ENCODE measurements at regions not wholly inside any gene's neighbourhood (a gene's known extent, or its start where the extent isn't known, plus 50 kb on each side); places are given as distances from the start of the nearest gene placed in this dataset.
A peak's percentile ranks its signal among the peaks of the same experiment; 100 is the strongest.
"Not testable (repeated sequence)": the region's sequence is repeated elsewhere in the genome, so short reads cannot be mapped to it uniquely, and the experiment has no call there.

DNA sequence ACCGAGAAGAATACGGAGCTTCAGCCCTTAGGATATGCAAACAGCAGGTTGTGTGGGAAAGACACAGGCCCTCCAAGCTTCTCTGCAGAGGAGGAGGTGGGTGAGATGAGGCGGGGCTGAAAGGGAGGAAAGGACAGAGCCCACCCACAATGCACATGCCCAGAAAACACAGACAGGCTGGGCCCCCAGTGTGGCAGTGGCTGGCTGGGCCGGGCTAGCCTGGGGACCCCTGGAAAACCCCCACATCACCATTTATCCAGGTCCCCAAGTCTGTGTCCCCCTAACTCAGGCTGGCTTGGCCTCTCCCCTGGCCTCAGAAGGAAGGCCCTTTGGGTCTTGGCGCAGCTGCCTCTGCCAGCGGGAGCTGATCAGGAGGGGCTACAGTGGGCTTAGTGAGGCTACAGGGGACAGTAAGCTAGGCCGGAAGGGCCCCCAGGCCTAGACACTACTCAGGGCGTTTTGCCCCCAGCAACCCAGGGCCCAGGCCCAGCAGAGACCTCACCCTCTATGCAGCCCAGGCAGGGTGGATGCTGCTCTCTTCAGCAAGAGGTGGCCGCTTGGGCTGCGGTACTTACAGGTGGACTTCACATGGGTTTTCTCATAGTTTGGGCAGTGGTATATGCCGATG is 119.5 kb downstream of the TUBA3C start:
- no peak for DNase-seq

DNA sequence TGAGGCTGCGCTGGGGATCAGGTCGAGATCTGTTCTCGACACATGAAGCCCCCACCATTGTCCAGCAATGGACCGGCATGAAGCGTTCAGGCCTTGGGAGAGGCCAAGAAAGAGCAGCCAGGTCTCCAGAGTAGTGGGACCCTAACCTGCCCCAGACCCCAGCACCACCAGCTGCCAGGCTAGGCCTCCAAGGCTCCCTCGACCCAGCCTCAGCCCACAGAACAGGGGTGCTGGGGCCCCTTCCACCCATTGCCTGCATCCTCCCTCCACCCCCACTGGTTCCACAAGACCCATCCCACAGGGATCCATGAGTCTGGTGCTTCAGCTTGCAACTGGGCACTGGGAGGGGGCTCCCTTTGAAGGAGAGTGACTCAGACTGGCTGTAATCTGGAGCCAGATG is 120.3 kb downstream of the TUBA3C start:
- DNase-seq = no peak

DNA sequence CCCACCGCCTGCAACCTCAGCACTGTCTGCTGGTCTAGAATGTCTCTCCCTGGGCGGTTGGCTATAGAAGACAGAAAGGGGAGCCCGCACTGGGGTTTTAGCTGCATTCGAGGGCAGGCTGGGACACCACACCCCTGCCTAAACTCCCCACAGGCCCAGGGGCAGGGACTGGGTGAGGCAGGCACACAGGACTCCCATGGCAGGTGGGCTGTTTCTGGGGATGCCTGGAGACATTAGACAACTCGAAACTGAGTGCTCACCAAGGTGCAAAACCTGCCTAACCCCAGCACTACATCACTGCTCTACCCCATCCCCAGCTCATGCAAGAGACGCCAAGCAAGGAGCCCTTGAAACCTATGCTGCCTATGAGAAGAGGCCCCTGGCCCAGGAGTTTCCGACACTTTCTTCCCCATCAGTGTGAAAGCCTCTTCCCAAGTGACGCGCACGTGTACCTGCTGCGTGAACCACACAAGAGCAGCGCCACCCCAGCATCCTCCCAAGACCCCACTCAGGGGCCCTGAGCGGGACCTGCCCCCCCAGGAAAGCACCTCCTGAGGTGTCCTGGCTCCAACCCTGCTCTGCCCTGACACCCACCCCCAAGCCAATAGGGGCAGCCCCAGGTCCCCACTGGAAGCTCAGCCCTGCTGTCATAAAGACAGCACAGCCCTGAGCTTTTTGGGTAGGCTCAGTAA is 121.2 kb downstream of the TUBA3C start:
- no peak for DNase-seq

DNA sequence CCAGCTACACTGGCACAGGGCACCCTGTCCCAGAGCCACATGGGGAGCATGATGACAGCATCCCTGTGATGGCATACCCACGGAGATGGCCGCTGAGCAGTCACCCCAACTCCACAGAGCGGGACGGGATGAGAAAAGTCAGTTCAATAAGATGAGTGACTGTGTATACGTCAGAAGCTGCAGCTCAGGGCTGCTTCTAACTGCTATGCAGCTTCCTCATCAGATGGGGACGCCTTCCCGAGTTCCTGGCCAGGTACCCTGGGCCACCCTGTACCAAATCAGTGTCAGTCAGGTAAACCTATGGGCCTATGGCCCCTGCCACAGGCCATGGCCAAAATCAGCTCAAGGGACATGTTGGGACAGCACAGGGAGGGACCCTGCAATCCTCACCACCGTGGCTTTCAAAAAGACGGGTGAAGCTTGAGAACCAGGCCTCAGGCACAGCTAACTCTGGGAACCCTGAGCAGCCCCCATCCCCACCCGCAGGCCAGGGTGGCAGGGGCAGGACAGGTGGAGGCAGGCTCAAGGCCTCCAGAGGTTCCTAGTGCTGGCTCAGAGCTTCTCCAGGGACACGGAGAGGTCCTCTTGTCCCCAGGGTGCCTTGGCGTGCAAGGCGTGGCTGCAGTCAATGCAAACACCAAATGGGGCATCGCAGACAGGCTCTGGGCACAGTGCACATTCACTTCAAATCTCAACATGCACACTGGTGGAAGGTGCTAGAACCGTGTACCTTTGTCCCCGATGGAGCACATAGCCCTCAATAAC is 122.4 kb downstream of the TUBA3C start:
- no peak for DNase-seq

DNA sequence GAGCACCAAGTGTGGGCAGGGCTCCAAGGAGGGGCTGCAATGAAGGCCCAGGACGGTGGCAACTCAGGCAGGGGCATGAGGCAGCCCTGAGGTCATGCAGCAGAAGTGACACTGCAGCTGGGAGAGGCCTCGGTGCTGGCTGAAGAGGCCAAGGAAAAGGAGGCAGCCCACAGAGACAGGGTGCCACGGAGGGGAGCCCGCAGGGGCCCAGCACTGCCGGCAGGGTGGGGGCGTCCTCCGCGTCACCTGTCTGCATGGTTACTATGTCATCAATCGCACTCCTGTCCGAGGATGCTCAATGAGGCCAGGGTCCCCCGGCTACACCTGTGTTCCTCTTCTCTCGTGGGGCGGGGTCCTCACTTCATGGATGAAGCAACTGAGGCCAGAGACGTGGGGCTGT is 123.1 kb downstream of the TUBA3C start:
- DNase-seq = no peak

DNA sequence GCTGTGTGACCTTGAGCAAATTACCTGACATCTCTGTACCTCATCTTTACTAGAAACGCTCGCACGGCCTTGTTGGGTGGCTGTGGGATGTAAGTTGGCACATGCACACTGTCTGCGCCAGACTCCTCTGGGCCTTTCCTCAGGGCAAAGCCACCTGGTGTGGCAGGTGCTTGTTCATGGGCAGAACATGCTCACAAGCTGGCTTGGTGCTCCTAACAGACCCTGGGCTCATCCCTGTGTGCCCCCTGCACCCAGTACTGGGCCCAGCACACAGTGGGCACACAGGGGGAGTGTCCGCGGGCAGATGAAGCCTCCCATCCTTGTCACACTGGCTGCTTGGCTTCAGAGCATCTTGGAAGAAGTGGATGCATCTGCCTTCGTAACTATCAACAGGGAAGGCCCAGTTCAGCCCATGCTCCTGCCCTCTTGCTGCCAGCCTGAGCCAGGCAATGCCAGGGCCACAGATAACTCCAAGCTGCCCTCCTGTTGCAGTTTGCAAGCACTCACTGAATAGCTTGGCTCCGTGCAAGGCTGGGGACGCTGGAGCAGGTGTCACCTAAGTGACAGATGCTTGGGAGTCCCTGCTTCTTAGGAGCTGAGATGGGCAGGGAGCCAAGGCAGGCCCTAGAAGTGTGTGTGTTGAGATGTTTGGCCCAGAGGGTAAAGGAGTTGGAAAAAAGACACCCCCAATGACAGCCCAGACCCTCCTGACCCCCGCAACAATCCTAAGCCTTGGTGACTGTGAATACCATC is 123.9 kb downstream of the TUBA3C start:
- DNase-seq = no peak

DNA sequence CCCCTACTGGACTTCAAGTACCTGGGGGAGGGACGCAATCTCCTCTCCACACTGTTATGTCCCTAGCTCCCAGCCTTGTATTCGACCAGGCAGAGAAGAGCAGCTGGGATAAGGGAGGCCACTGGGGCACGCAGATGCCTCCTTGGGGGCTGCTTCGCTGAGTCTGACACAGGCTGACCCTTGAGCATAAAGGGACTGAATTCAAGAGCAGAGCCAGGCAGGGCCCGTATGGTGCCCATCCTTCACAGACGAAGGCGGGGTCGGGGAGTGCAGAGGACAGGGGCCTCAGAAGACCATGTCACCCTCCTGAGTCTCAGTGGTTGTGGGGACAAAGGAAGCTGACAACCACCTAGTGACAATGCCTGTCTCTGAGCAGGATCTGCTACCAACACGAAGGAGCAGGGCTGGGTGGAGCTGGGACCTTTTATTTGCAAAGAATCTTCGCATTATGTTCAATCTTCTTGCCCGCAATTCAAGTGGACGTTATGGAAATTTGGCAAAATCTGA is 124.6 kb downstream of the TUBA3C start:
- DNase-seq = no peak

DNA sequence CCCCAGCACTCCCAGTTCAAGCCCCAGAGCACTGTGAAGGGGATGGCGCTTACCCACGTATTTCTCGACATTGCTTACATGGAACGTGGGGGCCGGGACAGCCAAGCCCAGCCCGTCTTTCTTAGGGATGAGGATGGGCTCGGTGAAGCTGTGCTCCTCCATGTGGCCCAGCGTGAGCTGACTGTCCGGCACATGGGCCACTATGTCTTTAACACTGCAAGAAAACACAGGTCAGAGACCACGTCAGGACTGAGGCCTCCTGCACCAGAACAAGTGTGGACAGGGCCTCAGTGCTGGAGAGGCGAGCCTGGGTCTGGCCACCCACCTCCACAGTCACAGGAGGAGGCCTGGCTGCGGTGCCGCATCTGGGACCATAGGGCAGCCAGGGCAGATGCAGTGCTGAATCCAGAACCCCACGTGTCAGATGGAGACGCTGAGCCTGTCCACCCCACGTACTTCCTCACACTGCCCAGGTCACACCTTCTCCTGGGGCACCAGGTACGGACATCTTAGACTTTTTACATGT is 125.2 kb downstream of the TUBA3C start:
- DNase-seq = no peak

DNA sequence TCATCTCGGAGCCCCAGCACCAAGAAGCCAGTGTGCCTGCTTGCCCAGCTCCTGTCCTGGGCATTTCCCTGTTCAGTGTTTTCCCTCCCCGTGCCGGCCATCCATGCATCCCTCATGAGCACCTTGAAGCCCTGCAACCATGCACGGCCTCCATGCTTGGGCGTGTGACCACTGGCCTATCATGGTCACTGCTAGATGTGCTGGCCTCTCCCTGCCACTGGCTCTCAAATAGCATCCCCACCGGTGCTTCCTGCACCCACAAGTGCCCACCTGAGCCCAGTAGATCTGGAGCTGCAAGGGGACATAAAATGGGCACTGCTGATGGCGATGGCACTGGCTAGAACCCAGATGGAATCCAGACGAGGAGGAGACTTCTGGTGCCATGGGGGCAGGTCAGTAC is 126.0 kb downstream of the TUBA3C start:
- no peak for DNase-seq

DNA sequence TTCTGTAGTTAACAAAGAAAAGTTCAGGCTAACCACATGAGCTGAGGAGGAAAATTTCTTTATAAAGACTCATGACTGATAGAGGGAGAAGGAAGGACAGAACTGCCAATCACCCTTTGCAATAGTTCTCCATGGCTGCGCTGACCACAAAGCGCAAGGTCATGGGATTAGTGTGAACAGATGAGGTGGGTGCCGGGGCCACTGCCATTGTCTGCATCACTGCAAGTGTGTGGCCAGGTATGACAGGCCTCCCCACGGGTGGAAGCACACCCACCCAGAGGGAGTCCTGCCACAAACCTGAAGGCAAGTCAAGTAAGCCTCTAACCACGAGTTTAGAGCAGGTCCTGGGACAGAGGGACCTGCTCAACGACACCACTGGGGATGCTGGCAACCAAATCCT is 128.1 kb downstream of the TUBA3C start:
- no peak for DNase-seq

DNA sequence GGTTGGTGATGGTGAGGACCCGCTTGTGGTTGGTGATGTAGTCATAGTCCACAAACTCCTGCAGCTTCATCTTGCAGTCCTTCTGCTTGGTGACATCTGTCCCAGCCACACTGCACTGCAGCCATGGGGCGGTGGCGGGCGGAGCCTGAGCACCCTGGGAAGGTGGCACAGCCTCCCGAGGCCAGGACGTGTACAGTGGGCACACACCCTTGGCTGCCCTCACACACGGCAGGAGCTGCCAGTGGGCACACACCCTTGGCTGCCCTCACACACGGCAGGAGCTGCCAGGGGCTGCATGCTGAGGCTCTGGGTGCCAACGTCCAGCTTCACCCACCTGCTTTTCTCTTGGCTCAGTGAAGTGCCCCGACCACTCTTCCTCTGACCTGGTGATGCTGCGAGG is 128.7 kb downstream of the TUBA3C start:
- DNase-seq = no peak

DNA sequence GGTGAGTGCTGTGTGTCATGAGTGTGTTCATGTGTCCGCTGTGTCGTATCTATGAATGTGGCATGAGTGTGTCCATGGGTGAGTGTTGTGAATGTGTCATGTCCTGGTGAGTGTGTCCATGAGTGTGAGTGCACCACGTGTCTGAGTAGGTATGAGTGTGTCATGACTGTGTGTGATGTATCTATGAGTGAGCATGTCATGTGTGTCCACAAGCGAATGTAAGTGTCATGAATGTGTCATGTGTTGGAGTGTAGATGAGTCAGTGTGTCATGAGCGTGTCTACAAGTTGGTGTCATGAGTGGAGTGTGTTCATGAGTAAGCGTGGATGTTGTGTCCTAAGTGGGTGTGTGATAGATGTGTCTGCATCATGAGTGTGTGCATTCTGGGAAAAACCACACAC is 129.4 kb downstream of the TUBA3C start:
- no peak for DNase-seq

DNA sequence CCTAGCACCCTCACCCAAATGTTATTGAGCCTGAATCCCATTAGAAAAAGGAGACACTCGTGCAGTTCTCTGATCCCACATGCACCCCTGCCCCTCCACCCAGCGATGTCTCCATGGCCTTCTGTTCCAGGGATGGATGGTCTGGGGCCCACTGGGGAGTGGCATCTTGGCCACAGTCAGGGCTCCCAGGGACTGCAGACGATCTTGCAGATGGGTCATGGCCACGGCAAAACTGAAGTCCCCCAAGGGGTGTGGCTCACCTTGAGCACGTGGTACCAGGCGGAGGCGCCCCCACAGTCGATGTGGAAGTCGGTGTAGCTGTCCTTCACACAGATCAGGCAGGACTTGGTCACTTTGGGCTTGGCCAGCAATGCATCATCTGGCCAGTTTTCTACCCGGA is 130.7 kb downstream of the TUBA3C start:
- DNase-seq = no peak

DNA sequence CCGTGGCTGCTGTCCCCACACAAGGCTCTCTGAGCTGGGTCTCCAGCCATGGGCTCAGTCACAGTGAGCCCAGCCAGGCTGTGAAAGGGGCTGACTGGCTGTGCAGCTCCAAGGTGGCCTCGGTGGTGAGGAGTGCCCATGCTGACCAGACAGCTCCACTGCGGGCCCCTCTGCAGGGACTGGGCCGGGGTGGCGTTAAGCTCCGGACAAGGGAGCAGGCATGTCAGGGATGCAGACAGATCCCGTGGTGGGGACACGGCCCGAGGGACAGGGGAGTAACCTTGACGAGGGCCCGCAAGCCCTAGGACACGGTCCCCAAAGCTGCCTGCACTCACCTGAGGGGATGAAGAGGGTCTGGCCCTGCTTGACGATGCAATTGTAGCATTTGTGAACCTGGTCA is 132.0 kb downstream of the TUBA3C start:
- not testable (repeated sequence) for DNase-seq

DNA sequence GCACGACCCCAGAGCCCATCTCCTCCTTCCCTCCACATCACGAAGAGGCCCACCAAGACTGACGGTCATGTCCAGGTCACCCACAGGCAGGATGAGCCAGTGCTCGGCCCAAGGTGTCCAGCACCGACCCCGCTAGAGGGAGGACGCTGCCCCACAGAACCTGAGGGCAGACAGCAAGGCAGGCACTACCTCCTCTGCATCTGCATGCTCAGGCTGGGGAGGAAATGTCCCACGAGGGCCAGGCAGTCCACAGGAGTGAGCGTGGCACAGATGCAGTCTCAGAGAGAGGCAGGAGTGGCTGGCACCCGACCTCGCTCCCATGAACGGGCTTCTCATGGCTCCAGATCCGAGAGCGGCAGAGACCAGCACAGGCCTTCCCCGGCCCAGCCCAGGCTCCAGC is 133.2 kb downstream of the TUBA3C start:
- no peak for DNase-seq

DNA sequence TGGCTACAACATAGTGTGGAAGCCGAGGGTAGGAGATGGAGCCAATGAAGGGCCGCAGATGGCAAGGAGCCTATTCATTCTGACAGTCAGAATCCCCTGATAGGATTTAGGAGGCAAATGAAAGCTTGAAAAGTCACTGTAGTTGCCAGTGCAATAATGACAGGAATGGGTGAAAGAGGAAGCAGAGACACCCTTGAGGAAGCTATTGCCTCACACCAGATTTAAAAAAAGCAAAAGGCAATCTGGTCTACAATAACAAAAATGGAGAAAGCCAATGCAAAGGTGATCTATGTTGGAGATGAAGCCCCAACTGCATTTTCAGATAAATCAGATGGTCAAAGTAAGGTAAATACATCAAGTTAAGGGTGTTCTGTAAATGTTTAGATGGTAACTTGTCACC is 158.5 kb downstream of the TUBA3C start:
- no peak for DNase-seq

DNA sequence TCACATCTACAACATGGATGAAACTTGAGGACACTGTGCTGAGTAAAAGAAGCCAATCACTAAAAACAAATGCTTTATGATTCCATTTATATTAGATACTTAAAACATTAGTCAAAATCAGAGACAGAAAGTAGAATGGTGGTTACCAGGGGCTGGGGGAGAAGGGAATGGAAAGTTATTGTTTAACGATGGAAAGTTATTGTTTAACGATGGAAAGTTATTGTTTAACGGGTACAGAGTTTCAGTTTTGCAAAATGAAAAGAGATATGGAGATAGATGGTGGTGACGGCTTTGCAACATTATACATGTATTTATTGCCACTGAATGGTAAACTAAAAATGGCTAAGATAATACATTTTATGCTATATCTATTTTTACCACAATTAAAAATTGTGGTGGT is 160.6 kb downstream of the TUBA3C start:
- DNase-seq = no peak

DNA sequence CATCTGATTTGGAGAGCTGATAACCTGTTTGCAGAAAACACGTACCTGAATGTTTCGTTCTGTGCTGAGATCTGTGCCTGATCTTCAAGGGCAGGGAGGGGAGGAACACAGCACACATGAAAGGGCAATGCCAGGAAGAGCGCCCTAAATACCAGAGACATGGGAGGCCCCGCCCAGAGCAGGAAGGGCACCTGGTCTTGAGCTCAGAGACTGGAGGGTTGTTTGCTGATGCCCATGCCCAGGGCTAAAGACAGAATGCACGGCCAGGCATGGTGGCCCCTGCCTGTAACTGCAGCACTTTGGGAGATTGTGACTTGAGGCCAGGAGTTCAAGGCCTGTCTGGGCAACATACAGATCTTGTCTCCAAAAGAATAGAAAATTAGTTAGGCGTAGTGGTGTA is 183.2 kb downstream of the TUBA3C start:
- no peak for DNase-seq

DNA sequence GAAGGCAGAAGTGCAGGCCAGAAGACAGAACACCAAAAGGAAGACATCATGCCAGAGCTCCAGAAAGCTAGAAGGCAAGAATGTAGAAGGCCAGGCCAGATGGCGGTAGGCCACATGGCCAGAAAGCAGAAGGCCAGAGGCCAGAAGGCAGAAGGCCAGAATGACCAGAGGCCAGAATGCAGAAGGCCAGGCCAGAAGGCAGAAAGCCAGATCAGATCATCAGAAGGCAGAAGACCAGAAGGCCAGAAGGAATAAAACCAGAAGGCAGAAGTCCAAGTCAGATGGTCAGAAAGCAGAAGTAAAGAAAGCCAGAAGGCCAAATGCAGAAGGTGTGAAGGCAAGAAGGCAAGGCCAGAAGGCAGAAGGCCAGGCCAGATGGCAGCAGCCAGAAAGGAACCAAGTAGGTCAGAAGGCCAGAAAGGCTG is 185.0 kb downstream of the TUBA3C start:
- DNase-seq = peak in 1 of 56 donors; percentile 11

DNA sequence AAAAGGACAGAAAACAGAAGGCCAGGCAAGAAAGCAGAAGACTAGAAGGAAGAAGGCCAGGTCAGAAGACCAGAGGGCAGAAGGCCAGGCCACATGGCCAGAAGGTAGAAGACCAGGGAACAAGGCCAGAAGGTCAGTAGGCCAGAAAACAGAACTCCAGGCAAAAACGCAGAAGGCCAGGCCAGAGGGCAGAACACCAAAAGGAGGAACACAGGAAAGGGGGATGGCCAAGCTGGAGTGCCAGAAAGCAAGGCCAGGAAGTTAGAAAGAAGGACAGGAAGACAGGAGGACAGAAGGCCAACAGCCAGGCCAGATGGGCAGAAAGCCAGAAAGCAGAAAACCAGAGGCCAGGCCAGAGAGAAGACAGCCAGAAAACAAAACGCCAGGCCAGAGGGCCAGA is 185.4 kb downstream of the TUBA3C start:
- no peak for DNase-seq

DNA sequence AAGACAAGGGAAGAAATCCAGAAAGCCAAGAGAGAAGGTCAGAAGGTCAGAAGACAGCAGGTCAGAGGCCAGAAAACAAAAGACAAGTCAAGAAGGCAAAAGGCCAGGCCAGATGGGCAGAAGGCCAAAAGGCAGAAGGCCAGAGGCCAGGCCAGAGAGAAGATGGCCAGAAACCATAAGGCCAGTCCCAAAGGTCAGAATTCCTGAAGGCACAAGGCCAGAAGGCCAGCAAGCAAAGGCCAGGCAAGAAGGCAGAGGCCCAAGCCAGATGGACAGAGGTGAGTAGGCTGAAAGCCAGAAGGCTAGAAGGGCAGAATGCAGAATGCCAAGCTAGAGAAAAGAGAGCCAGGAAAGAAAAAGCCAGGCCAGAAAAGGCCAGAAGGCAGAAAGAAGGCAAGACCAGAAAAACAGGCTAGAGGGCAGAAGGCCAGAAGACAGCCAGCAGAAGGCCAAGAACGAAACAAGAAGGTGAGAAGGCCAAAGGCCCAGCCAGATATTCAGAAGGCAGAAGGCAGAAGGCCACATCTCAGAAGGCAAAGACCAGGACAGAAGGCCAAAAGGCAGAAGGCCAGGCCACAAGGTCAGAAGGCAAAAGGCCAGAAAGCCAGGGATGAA is 186.3 kb downstream of the TUBA3C start:
- no peak for DNase-seq

Measured in amygdala (tissue), 56 donors.